H1 (cell line): ENCODE measurements at regions not wholly inside any gene's neighbourhood (a gene's known extent, or its start where the extent isn't known, plus 50 kb on each side); places are given as distances from the start of the nearest gene placed in this dataset.

Experiments
- BACH1 ChIP-seq: IDR thresholded peaks from 2 replicates; pipeline ENCODE4 v1.6.1; 2012; ENCODE audit warnings: low read length, improper control_type of control experiment
- SAP30 ChIP-seq: fragments of 300-600 bp; sonication (generic); IDR thresholded peaks from 2 replicates; pipeline ENCODE4 v1.7.1; 2012; ENCODE audit warnings: low read length, moderate library complexity, mild to moderate bottlenecking, inconsistent platforms; ENCODE audit not compliant: insufficient read depth, insufficient replicate concordance
- TF ChIP-seq, protein P1 (sequence below): fragments of 300-600 bp; sonication (generic); IDR thresholded peaks from 2 replicates; pipeline ENCODE4 v1.7.1; 2012; ENCODE audit warnings: low read length, moderate library complexity, mild to moderate bottlenecking, inconsistent platforms; ENCODE audit not compliant: insufficient replicate concordance

- TF ChIP-seq, protein P1, sequence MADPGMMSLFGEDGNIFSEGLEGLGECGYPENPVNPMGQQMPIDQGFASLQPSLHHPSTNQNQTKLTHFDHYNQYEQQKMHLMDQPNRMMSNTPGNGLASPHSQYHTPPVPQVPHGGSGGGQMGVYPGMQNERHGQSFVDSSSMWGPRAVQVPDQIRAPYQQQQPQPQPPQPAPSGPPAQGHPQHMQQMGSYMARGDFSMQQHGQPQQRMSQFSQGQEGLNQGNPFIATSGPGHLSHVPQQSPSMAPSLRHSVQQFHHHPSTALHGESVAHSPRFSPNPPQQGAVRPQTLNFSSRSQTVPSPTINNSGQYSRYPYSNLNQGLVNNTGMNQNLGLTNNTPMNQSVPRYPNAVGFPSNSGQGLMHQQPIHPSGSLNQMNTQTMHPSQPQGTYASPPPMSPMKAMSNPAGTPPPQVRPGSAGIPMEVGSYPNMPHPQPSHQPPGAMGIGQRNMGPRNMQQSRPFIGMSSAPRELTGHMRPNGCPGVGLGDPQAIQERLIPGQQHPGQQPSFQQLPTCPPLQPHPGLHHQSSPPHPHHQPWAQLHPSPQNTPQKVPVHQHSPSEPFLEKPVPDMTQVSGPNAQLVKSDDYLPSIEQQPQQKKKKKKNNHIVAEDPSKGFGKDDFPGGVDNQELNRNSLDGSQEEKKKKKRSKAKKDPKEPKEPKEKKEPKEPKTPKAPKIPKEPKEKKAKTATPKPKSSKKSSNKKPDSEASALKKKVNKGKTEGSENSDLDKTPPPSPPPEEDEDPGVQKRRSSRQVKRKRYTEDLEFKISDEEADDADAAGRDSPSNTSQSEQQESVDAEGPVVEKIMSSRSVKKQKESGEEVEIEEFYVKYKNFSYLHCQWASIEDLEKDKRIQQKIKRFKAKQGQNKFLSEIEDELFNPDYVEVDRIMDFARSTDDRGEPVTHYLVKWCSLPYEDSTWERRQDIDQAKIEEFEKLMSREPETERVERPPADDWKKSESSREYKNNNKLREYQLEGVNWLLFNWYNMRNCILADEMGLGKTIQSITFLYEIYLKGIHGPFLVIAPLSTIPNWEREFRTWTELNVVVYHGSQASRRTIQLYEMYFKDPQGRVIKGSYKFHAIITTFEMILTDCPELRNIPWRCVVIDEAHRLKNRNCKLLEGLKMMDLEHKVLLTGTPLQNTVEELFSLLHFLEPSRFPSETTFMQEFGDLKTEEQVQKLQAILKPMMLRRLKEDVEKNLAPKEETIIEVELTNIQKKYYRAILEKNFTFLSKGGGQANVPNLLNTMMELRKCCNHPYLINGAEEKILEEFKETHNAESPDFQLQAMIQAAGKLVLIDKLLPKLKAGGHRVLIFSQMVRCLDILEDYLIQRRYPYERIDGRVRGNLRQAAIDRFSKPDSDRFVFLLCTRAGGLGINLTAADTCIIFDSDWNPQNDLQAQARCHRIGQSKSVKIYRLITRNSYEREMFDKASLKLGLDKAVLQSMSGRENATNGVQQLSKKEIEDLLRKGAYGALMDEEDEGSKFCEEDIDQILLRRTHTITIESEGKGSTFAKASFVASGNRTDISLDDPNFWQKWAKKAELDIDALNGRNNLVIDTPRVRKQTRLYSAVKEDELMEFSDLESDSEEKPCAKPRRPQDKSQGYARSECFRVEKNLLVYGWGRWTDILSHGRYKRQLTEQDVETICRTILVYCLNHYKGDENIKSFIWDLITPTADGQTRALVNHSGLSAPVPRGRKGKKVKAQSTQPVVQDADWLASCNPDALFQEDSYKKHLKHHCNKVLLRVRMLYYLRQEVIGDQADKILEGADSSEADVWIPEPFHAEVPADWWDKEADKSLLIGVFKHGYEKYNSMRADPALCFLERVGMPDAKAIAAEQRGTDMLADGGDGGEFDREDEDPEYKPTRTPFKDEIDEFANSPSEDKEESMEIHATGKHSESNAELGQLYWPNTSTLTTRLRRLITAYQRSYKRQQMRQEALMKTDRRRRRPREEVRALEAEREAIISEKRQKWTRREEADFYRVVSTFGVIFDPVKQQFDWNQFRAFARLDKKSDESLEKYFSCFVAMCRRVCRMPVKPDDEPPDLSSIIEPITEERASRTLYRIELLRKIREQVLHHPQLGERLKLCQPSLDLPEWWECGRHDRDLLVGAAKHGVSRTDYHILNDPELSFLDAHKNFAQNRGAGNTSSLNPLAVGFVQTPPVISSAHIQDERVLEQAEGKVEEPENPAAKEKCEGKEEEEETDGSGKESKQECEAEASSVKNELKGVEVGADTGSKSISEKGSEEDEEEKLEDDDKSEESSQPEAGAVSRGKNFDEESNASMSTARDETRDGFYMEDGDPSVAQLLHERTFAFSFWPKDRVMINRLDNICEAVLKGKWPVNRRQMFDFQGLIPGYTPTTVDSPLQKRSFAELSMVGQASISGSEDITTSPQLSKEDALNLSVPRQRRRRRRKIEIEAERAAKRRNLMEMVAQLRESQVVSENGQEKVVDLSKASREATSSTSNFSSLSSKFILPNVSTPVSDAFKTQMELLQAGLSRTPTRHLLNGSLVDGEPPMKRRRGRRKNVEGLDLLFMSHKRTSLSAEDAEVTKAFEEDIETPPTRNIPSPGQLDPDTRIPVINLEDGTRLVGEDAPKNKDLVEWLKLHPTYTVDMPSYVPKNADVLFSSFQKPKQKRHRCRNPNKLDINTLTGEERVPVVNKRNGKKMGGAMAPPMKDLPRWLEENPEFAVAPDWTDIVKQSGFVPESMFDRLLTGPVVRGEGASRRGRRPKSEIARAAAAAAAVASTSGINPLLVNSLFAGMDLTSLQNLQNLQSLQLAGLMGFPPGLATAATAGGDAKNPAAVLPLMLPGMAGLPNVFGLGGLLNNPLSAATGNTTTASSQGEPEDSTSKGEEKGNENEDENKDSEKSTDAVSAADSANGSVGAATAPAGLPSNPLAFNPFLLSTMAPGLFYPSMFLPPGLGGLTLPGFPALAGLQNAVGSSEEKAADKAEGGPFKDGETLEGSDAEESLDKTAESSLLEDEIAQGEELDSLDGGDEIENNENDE: no peak
- TF ChIP-seq BACH1: no peak
- no peak for TF ChIP-seq SAP30
Measured at GRCh38 chr14:87063181-87063580, 929.8 kb downstream of the GALC start (continued).
